ENCODE measurements at regions not wholly inside any gene's neighbourhood (a gene's known extent, or its start where the extent isn't known, plus 50 kb on each side); places are given as distances from the start of the nearest gene placed in this dataset.

DNA sequence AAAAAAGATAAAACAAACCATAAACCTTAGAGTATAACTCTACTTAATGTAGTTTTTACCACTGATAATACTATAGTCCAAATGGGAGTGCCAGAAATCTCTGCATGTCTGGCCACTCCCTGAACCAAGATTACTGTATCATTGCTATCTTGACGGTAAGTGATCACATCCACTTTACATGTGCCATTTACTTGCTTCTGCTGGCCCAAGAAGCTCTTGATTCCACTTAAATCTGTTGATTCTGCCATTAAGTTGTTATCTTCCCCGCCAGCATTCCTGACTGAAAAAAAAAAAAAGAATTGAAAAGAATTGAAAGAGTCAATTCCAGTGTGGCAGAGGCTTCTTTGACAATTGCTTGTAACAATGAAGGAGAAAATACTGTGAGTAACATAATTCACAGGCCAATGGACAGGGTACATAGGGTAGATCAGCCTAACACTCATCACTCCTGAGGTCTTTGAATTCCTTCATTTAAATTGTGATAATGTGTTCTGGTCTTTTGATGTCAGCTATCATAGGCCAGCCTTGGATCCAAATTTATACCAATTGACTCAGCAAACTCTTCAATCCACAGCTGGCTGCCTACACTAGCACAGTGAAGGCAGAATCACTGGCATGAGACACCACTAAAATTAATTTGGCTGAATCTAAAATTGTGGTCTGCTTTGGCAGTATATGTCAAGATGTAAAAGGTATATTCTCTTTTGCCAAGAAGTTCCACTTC is 665.2 kb upstream of the FLRT2 start:
- H3K27me3 ChIP-seq = no peaks in the 10 kb centered on the region
- TF ChIP-seq, protein P1, sequence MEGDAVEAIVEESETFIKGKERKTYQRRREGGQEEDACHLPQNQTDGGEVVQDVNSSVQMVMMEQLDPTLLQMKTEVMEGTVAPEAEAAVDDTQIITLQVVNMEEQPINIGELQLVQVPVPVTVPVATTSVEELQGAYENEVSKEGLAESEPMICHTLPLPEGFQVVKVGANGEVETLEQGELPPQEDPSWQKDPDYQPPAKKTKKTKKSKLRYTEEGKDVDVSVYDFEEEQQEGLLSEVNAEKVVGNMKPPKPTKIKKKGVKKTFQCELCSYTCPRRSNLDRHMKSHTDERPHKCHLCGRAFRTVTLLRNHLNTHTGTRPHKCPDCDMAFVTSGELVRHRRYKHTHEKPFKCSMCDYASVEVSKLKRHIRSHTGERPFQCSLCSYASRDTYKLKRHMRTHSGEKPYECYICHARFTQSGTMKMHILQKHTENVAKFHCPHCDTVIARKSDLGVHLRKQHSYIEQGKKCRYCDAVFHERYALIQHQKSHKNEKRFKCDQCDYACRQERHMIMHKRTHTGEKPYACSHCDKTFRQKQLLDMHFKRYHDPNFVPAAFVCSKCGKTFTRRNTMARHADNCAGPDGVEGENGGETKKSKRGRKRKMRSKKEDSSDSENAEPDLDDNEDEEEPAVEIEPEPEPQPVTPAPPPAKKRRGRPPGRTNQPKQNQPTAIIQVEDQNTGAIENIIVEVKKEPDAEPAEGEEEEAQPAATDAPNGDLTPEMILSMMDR (IDR thresholded peaks at IDR 0.05; ENCODE audit: poor library complexity) = no peak
- TF ChIP-seq EZH2phosphoT487 (IDR thresholded peaks at IDR 0.05; ENCODE audit: low read depth, severe bottlenecking, unreplicated experiment) (no peak), EZH2 (IDR thresholded peaks at IDR 0.05; ENCODE audit: borderline replicate concordance) (no peak)
- WGBS (ENCODE audit: low lambda C conversion rate, missing lambda C conversion rate) = 54% methylated on average over 2 of the region's 2 CpGs
- no peak for DNase-seq (ENCODE audit: low spot score)
- no peaks in the 10 kb centered on the region for H4K20me1 ChIP-seq (ENCODE audit: insufficient read depth, poor library complexity, severe bottlenecking)
- H3K79me2 ChIP-seq = no peaks in the 10 kb centered on the region
- H3K9me2 ChIP-seq (replicated peaks; ENCODE audit: insufficient read depth) = no peaks in the 10 kb centered on the region
- no peaks in the 10 kb centered on the region for H3K4me1 ChIP-seq (ENCODE audit: insufficient read depth)
- H2AFZ ChIP-seq = no peak overlapping the region
- no peaks in the 10 kb centered on the region for H3K36me3 ChIP-seq (replicated peaks; ENCODE audit: insufficient read depth, low read depth)
- no peak overlapping the region for H3K4me3 ChIP-seq
- no peak overlapping the region for H3K27ac ChIP-seq
- no peak overlapping the region for H3K4me2 ChIP-seq
- no peaks in the 10 kb centered on the region for H3K9me3 ChIP-seq (ENCODE audit: low read depth)

DNA sequence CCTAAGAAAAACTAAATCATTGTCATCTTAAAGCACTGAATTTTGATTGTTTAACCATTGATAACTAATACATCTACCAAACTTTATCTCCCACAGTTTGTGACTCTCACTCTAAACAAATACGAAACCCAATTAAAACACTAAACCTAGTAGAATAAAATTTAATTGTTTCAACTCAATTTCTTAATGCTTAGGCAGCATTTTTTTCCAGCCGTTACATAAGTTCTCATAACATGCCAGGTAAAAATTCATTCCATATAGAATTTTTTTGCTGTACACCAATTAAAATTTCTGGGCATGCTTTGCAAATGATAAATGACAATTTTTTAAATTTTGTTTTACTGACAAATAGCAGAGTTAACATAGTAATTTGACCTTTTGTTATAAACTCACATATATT is 658.2 kb upstream of the FLRT2 start:
- DNase-seq (ENCODE audit: low spot score) = no peak

DNA sequence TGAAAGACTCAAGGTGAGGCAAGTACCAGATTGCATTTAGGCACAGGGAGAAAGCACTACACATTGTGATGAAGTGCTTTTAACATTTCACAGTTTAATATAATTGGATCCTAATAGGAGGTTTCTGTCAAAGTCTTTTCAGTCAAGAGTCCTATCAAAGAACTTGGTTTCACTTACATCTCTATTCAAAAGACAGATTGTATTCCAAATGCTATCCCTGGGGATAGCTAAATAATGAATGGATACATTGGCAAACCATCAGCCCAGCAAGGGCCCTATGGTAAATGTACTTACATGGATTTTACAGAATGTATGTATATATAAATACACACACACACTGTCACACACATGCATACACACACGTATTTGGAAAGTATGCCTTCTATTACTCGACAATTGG is 655.5 kb upstream of the FLRT2 start:
- Histone ChIP-seq H4K20me1 (ENCODE audit: insufficient read depth, poor library complexity, severe bottlenecking) (no peaks in the 10 kb centered on the region), H3K9me2 (replicated peaks; ENCODE audit: insufficient read depth) (no peaks in the 10 kb centered on the region), H3K27ac (no peak overlapping the region), H3K27me3 (no peaks in the 10 kb centered on the region), H3K4me2 (no peak overlapping the region), H2AFZ (no peak overlapping the region), H3K4me1 (ENCODE audit: insufficient read depth) (no peaks in the 10 kb centered on the region), H3K4me3 (no peak overlapping the region), H3K79me2 (no peaks in the 10 kb centered on the region), H3K9me3 (ENCODE audit: low read depth) (no peaks in the 10 kb centered on the region), H3K36me3 (replicated peaks; ENCODE audit: insufficient read depth, low read depth) (no peaks in the 10 kb centered on the region)
- DNase-seq (ENCODE audit: low spot score) = no peak
- WGBS (ENCODE audit: low lambda C conversion rate, missing lambda C conversion rate) = 96% methylated on average over 2 of the region's 2 CpGs
- TF ChIP-seq, protein P1 (IDR thresholded peaks at IDR 0.05; ENCODE audit: poor library complexity) = no peak
- no peak for TF ChIP-seq EZH2phosphoT487 (IDR thresholded peaks at IDR 0.05; ENCODE audit: low read depth, severe bottlenecking, unreplicated experiment)
- no peak for TF ChIP-seq EZH2 (IDR thresholded peaks at IDR 0.05; ENCODE audit: borderline replicate concordance)

More for the DNA sequence above, 658.2 kb upstream of the FLRT2 start:
- no peaks in the 10 kb centered on the region for H3K9me2 ChIP-seq (replicated peaks; ENCODE audit: insufficient read depth)
- no peaks in the 10 kb centered on the region for H4K20me1 ChIP-seq (ENCODE audit: insufficient read depth, poor library complexity, severe bottlenecking)
- no peak overlapping the region for H3K4me2 ChIP-seq
- H3K27ac ChIP-seq = no peak overlapping the region
- no peak overlapping the region for H3K4me3 ChIP-seq
- TF ChIP-seq, protein P1 (IDR thresholded peaks at IDR 0.05; ENCODE audit: poor library complexity) = no peak
- no peak for TF ChIP-seq EZH2phosphoT487 (IDR thresholded peaks at IDR 0.05; ENCODE audit: low read depth, severe bottlenecking, unreplicated experiment)
- no peak for TF ChIP-seq EZH2 (IDR thresholded peaks at IDR 0.05; ENCODE audit: borderline replicate concordance)
- H3K4me1 ChIP-seq (ENCODE audit: insufficient read depth) = no peaks in the 10 kb centered on the region
- H3K79me2 ChIP-seq = no peaks in the 10 kb centered on the region
- no peaks in the 10 kb centered on the region for H3K27me3 ChIP-seq
- H3K9me3 ChIP-seq (ENCODE audit: low read depth) = no peaks in the 10 kb centered on the region
- no peaks in the 10 kb centered on the region for H3K36me3 ChIP-seq (replicated peaks; ENCODE audit: insufficient read depth, low read depth)
- 94% methylated on average over 2 of the region's 2 CpGs for WGBS (ENCODE audit: low lambda C conversion rate, missing lambda C conversion rate)
- H2AFZ ChIP-seq = no peak overlapping the region
